ENCODE measurements at regions not wholly inside any gene's neighbourhood (a gene's known extent, or its start where the extent isn't known, plus 50 kb on each side); places are given as distances from the start of the nearest gene placed in this dataset.

DNA sequence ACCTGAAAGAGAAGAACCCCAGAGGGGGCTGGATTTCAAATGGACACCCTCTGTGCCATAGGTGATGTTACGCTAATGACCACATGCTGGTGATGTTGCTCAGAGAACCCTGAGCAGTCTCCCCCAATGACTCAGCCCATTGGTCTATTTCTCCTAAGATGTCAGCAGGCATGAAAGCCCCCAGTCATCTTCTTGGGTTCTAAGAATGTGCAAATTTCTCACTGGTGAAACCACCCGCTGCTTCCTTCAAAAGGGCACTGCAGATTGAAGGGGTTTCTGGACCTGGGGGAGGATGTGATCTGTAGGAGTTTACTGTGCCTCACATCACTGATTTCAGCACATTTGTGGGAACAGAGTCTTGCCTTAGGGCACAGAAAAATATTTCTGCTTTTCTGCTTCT lies 298.4 kb upstream of the MOCS1 start:
- no peak for TF ChIP-seq CTCF (IDR thresholded peaks at IDR 0.05; ENCODE audit: low read depth, low read length)
- no peak for DNase-seq (ENCODE audit: extremely low read depth, low read depth)

GRCh38 chr6:40227735-40228134 lies 293.5 kb upstream of the MOCS1 start:
- no peak for TF ChIP-seq CTCF (IDR thresholded peaks at IDR 0.05; ENCODE audit: low read depth, low read length)
- no peak for DNase-seq (ENCODE audit: extremely low read depth, low read depth)

- DNase-seq (ENCODE audit: extremely low read depth, low read depth): no peak
- TF ChIP-seq CTCF (IDR thresholded peaks at IDR 0.05; ENCODE audit: low read depth, low read length): no peak
Measured at GRCh38 chr6:40222354-40222753, 288.1 kb upstream of the MOCS1 start.

GRCh38 chr6:40219799-40220198 lies 285.5 kb upstream of the MOCS1 start:
- no peak for DNase-seq (ENCODE audit: extremely low read depth, low read depth)
- TF ChIP-seq CTCF (IDR thresholded peaks at IDR 0.05; ENCODE audit: low read depth, low read length): no peak

DNA sequence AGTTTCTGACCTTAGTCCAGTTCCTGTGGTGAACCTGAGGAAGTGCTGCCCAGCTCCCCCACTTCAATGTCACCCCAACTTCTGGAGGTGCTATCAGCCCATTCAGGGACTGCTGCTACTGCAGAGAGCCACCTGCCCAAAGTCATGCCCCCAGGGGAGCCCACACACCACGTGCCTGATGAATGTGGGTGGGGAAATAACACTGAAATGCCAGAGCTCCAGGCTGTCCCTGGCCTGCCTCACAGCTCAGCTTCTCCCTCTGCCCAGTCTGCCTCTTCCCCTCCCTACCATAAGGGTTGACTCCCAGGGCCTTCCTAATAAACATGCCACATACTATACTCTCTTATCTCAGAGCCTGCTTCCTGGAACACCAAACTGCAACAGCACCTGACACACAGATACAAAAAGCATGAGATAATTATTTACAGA lies 276.4 kb upstream of the MOCS1 start:
- TF ChIP-seq CTCF (IDR thresholded peaks at IDR 0.05; ENCODE audit: low read depth, low read length): no peak
- no peak for DNase-seq (ENCODE audit: extremely low read depth, low read depth)

- no peak for TF ChIP-seq CTCF (IDR thresholded peaks at IDR 0.05; ENCODE audit: low read depth, low read length)
- DNase-seq (ENCODE audit: extremely low read depth, low read depth): no peak
Measured at GRCh38 chr6:40205801-40206200, 271.5 kb upstream of the MOCS1 start.

GRCh38 chr6:40205004-40205403 lies 270.7 kb upstream of the MOCS1 start:
- TF ChIP-seq CTCF (IDR thresholded peaks at IDR 0.05; ENCODE audit: low read depth, low read length): no peak
- no peak for DNase-seq (ENCODE audit: extremely low read depth, low read depth)
